HEK293 (cell line): ENCODE measurements at regions not wholly inside any gene's neighbourhood (a gene's known extent, or its start where the extent isn't known, plus 50 kb on each side); places are given as distances from the start of the nearest gene placed in this dataset.

Source experiments
- CTCF ChIA-PET: fragments of 350-600 bp; formaldehyde crosslinking; extraction: SDS; loops from one replicate; lab custom pipeline; 2021; ENCODE audit warnings: antibody characterized with exemption; lab: Yijun Ruan, JAX
- POLR2A ChIA-PET: fragments of 300-600 bp; formaldehyde crosslinking; extraction: SDS; loops from one replicate; lab custom pipeline; 2020; ENCODE audit warnings: antibody characterized with exemption, inconsistent platforms; lab: Yijun Ruan, JAX
- H3K27ac ChIP-seq: fragments of 200-500 bp; sonication (Bioruptor generic); 2 replicates; pipeline ENCODE4 v1.5.1; 2014; ENCODE audit warnings: low read depth, low read length, control low read depth, inconsistent platforms; ENCODE audit errors: extremely low read depth
- H3K36me3 ChIP-seq, 2 experiments: fragments of 200-500 bp in 1 of 2; sonication (Bioruptor generic) in 1 of 2; 1 replicate in 1 of 2; 2 replicates in 1 of 2; pipeline ENCODE4 v1.5.1; 2014 to 2017; ENCODE audit warnings: inconsistent platforms in 2 of 2, low read length in 2 of 2; ENCODE audit not compliant: control insufficient read depth in 2 of 2, insufficient read depth in 1 of 2
- H3K4me1 ChIP-seq: fragments of 200-500 bp; sonication (Bioruptor generic); 2 replicates; pipeline ENCODE4 v1.5.1; 2014; ENCODE audit warnings: mild to moderate bottlenecking, low read length, inconsistent platforms; ENCODE audit not compliant: control insufficient read depth, insufficient read depth
- H3K4me3 ChIP-seq: 2 replicates; pipeline ENCODE4 v1.5.1; 2011; ENCODE audit warnings: low read depth, mild to moderate bottlenecking, control low read depth, low read length, moderate library complexity
- H3K9me3 ChIP-seq: fragments of 200-500 bp; sonication (Bioruptor generic); 2 replicates; pipeline ENCODE4 v1.5.1; 2014; ENCODE audit warnings: low read depth, low read length, inconsistent platforms; ENCODE audit not compliant: control insufficient read depth, insufficient read depth
- GFI1B ChIP-seq: fragments of 450-650 bp; formaldehyde crosslinking; IDR thresholded peaks from 2 replicates; pipeline ENCODE4 v1.5.1; 2016; ENCODE audit warnings: missing biosample characterization, missing genetic modification characterization
- GLIS1 ChIP-seq: fragments of 450-650 bp; formaldehyde crosslinking; IDR thresholded peaks from 2 replicates; pipeline ENCODE4 v1.5.1; 2016; ENCODE audit warnings: missing biosample characterization, missing genetic modification characterization
- HOXA7 ChIP-seq: sonication (generic); formaldehyde crosslinking; IDR thresholded peaks from 2 replicates; pipeline ENCODE4 v1.8.1; 2022; ENCODE audit warnings: missing genetic modification reagents, borderline replicate concordance
- KLF8 ChIP-seq: fragments of 450-650 bp; formaldehyde crosslinking; IDR thresholded peaks from 2 replicates; pipeline ENCODE4 v1.5.1; 2016; ENCODE audit warnings: missing biosample characterization, missing genetic modification characterization
- PATZ1 ChIP-seq: fragments of 450-650 bp; formaldehyde crosslinking; IDR thresholded peaks from 2 replicates; pipeline ENCODE4 v1.5.1; 2016; ENCODE audit warnings: missing biosample characterization, missing genetic modification characterization
- REPIN1 ChIP-seq: fragments of 450-650 bp; formaldehyde crosslinking; IDR thresholded peaks from 2 replicates; pipeline ENCODE4 v1.5.1; 2017; ENCODE audit warnings: missing biosample characterization, missing genetic modification characterization, low read depth
- TCF7L2 ChIP-seq: IDR thresholded peaks from 2 replicates; pipeline ENCODE4 v1.6.1; 2011; ENCODE audit warnings: low read depth, mild to moderate bottlenecking, inconsistent platforms, low read length, moderate library complexity, borderline replicate concordance
- ZBTB10 ChIP-seq: fragments of 450-650 bp; formaldehyde crosslinking; IDR thresholded peaks from 2 replicates; pipeline ENCODE4 v1.5.1; 2016; ENCODE audit warnings: missing biosample characterization, missing genetic modification characterization
- ZBTB7A ChIP-seq: fragments of 450-650 bp; formaldehyde crosslinking; IDR thresholded peaks from 2 replicates; pipeline ENCODE4 v1.5.1; 2016; ENCODE audit warnings: low read depth, missing biosample characterization, missing genetic modification characterization
- ZNF121 ChIP-seq: fragments of 450-650 bp; formaldehyde crosslinking; IDR thresholded peaks from 2 replicates; pipeline ENCODE4 v1.5.1; 2016; ENCODE audit warnings: missing biosample characterization, missing genetic modification characterization
- ZNF214 ChIP-seq: fragments of 450-650 bp; formaldehyde crosslinking; IDR thresholded peaks from 2 replicates; pipeline ENCODE4 v1.5.1; 2017; ENCODE audit warnings: missing biosample characterization, mild to moderate bottlenecking, missing genetic modification characterization, borderline replicate concordance
- ZNF416 ChIP-seq: fragments of 450-650 bp; formaldehyde crosslinking; IDR thresholded peaks from 2 replicates; pipeline ENCODE4 v1.5.1; 2016; ENCODE audit warnings: missing biosample characterization, missing genetic modification characterization
- ZNF426 ChIP-seq: fragments of 450-650 bp; formaldehyde crosslinking; IDR thresholded peaks from 2 replicates; pipeline ENCODE4 v1.5.1; 2017; ENCODE audit warnings: missing biosample characterization, missing genetic modification characterization, mild to moderate bottlenecking, inconsistent platforms, moderate library complexity
- ZNF501 ChIP-seq: fragments of 450-650 bp; formaldehyde crosslinking; IDR thresholded peaks from 2 replicates; pipeline ENCODE4 v1.5.1; 2016; ENCODE audit warnings: missing biosample characterization, missing genetic modification characterization
- ZNF624 ChIP-seq: fragments of 450-650 bp; formaldehyde crosslinking; IDR thresholded peaks from 2 replicates; pipeline ENCODE4 v1.5.1; 2017; ENCODE audit warnings: missing biosample characterization, missing genetic modification characterization
- ZNF747 ChIP-seq: fragments of 450-650 bp; formaldehyde crosslinking; IDR thresholded peaks from 2 replicates; pipeline ENCODE4 v1.5.1; 2016; ENCODE audit warnings: missing biosample characterization, missing genetic modification characterization
- TF ChIP-seq, protein P1 (sequence below): fragments of 450-650 bp; formaldehyde crosslinking; IDR thresholded peaks from 2 replicates; pipeline ENCODE4 v1.5.1; 2016; ENCODE audit warnings: missing biosample characterization, missing genetic modification characterization
- TF ChIP-seq, protein P2 (sequence below): sonication (generic); formaldehyde crosslinking; IDR thresholded peaks from 2 replicates; pipeline ENCODE4 v1.8.1; 2022; ENCODE audit warnings: mild to moderate bottlenecking, moderate library complexity, missing genetic modification reagents
- TF ChIP-seq, protein P3 (sequence below): fragments of 450-650 bp; formaldehyde crosslinking; IDR thresholded peaks from 2 replicates; pipeline ENCODE4 v1.5.1; 2016; ENCODE audit warnings: missing biosample characterization, missing genetic modification characterization, borderline replicate concordance
- TF ChIP-seq, protein P4 (sequence below): fragments of 450-650 bp; formaldehyde crosslinking; IDR thresholded peaks from 2 replicates; pipeline ENCODE4 v1.5.1; 2016; ENCODE audit warnings: missing biosample characterization, missing genetic modification characterization
- TF ChIP-seq, protein P5 (sequence below): fragments of 450-650 bp; formaldehyde crosslinking; IDR thresholded peaks from 2 replicates; pipeline ENCODE4 v1.5.1; 2016; ENCODE audit warnings: missing biosample characterization, missing genetic modification characterization

DNA sequence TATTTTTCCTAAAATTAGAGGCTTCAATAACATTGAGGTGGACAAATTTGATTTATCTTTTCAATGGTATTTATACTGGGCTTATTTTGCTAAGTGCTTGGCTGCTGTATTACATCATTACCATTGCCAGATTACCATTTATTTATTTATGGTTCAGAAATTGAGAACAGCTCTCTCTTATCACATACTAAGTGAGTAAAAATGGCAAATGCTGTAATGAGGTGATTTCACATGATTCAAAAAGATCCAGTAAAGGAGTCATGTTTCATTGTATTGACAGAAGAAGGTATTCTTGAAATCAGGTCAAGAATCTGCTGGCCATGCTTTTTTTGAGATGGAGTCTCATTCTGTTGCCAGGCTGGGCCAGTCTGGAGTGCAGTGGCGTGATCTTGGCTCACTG is 322.6 kb downstream of the KIF20B start (continued):
- TF ChIP-seq KLF8 (tag by site-specific recombination) (peak; percentile 43), ZNF121 (no peak), HOXA7 (CRISPR knock-in tag) (no peak), ZBTB10 (tag by site-specific recombination) (no peak)
- TF ChIP-seq, protein P1, sequence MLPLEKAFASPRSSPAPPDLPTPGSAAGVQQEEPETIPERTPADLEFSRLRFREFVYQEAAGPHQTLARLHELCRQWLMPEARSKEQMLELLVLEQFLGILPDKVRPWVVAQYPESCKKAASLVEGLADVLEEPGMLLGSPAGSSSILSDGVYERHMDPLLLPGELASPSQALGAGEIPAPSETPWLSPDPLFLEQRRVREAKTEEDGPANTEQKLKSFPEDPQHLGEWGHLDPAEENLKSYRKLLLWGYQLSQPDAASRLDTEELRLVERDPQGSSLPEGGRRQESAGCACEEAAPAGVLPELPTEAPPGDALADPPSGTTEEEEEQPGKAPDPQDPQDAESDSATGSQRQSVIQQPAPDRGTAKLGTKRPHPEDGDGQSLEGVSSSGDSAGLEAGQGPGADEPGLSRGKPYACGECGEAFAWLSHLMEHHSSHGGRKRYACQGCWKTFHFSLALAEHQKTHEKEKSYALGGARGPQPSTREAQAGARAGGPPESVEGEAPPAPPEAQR (tag by site-specific recombination), result no peak
- TF ChIP-seq, protein P2, sequence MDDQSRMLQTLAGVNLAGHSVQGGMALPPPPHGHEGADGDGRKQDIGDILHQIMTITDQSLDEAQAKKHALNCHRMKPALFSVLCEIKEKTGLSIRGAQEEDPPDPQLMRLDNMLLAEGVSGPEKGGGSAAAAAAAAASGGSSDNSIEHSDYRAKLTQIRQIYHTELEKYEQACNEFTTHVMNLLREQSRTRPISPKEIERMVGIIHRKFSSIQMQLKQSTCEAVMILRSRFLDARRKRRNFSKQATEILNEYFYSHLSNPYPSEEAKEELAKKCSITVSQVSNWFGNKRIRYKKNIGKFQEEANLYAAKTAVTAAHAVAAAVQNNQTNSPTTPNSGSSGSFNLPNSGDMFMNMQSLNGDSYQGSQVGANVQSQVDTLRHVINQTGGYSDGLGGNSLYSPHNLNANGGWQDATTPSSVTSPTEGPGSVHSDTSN, result no peak

GRCh38 chr10:90028312-90028711 is 326.9 kb downstream of the KIF20B start:
- no peak for TF ChIP-seq ZNF501 (tag by site-specific recombination)
- TF ChIP-seq ZNF426 (tag by site-specific recombination), result no peak
- TF ChIP-seq, protein P3, sequence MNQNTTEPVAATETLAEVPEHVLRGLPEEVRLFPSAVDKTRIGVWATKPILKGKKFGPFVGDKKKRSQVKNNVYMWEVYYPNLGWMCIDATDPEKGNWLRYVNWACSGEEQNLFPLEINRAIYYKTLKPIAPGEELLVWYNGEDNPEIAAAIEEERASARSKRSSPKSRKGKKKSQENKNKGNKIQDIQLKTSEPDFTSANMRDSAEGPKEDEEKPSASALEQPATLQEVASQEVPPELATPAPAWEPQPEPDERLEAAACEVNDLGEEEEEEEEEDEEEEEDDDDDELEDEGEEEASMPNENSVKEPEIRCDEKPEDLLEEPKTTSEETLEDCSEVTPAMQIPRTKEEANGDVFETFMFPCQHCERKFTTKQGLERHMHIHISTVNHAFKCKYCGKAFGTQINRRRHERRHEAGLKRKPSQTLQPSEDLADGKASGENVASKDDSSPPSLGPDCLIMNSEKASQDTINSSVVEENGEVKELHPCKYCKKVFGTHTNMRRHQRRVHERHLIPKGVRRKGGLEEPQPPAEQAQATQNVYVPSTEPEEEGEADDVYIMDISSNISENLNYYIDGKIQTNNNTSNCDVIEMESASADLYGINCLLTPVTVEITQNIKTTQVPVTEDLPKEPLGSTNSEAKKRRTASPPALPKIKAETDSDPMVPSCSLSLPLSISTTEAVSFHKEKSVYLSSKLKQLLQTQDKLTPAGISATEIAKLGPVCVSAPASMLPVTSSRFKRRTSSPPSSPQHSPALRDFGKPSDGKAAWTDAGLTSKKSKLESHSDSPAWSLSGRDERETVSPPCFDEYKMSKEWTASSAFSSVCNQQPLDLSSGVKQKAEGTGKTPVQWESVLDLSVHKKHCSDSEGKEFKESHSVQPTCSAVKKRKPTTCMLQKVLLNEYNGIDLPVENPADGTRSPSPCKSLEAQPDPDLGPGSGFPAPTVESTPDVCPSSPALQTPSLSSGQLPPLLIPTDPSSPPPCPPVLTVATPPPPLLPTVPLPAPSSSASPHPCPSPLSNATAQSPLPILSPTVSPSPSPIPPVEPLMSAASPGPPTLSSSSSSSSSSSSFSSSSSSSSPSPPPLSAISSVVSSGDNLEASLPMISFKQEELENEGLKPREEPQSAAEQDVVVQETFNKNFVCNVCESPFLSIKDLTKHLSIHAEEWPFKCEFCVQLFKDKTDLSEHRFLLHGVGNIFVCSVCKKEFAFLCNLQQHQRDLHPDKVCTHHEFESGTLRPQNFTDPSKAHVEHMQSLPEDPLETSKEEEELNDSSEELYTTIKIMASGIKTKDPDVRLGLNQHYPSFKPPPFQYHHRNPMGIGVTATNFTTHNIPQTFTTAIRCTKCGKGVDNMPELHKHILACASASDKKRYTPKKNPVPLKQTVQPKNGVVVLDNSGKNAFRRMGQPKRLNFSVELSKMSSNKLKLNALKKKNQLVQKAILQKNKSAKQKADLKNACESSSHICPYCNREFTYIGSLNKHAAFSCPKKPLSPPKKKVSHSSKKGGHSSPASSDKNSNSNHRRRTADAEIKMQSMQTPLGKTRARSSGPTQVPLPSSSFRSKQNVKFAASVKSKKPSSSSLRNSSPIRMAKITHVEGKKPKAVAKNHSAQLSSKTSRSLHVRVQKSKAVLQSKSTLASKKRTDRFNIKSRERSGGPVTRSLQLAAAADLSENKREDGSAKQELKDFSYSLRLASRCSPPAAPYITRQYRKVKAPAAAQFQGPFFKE (tag by site-specific recombination), result no peak
- TF ChIP-seq, protein P4, sequence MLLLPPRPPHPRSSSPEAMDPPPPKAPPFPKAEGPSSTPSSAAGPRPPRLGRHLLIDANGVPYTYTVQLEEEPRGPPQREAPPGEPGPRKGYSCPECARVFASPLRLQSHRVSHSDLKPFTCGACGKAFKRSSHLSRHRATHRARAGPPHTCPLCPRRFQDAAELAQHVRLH (tag by site-specific recombination), result no peak
- no peak for TF ChIP-seq ZBTB7A (tag by site-specific recombination)
- no peak for TF ChIP-seq REPIN1
- TF ChIP-seq, protein P5, sequence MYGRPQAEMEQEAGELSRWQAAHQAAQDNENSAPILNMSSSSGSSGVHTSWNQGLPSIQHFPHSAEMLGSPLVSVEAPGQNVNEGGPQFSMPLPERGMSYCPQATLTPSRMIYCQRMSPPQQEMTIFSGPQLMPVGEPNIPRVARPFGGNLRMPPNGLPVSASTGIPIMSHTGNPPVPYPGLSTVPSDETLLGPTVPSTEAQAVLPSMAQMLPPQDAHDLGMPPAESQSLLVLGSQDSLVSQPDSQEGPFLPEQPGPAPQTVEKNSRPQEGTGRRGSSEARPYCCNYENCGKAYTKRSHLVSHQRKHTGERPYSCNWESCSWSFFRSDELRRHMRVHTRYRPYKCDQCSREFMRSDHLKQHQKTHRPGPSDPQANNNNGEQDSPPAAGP, result no peak
- TF ChIP-seq ZNF416 (tag by site-specific recombination), result no peak
- TF ChIP-seq ZNF624 (tag by site-specific recombination), result no peak
- TF ChIP-seq PATZ1, result no peak
- TF ChIP-seq ZNF747 (tag by site-specific recombination), result no peak
- no peak for TF ChIP-seq GFI1B (tag by site-specific recombination)
- TF ChIP-seq ZNF214, result no peak
- TF ChIP-seq GLIS1, result no peak
- no peak for TF ChIP-seq TCF7L2
- no peaks in the 10 kb centered on the region for H3K36me3 ChIP-seq
- no peak overlapping the region for H3K4me3 ChIP-seq
- no peak overlapping the region for H3K27ac ChIP-seq
- CTCF ChIA-PET, result interaction anchor here (0.6 to 0.7 kb wide), 2 partner anchors 79 to 105 kb away, joined by 3 to 4 read pairs; no protein-coding TSS in a partner anchor
- POLR2A ChIA-PET, result no interaction called here
- H3K9me3 ChIP-seq, result no peaks in the 10 kb centered on the region
- H3K4me1 ChIP-seq, result no peaks in the 10 kb centered on the region
